HepG2 (cell line): ENCODE measurements at regions not wholly inside any gene's neighbourhood (a gene's known extent, or its start where the extent isn't known, plus 50 kb on each side); places are given as distances from the start of the nearest gene placed in this dataset.
"Not testable (repeated sequence)": the region's sequence is repeated elsewhere in the genome, so short reads cannot be mapped to it uniquely, and the experiment has no call there.

ENCODE experiments used
- CTCF ChIP-seq: sonication (generic); formaldehyde crosslinking; IDR thresholded peaks from 2 replicates; pipeline ENCODE4 v1.5.0; 2020; ENCODE audit warnings: mild to moderate bottlenecking, missing genetic modification reagents, moderate library complexity
- ETV6 ChIP-seq: sonication (generic); formaldehyde crosslinking; conservative IDR thresholded peaks from 2 replicates; pipeline ENCODE4 v1.4.0; 2020; ENCODE audit warnings: missing genetic modification reagents

DNA sequence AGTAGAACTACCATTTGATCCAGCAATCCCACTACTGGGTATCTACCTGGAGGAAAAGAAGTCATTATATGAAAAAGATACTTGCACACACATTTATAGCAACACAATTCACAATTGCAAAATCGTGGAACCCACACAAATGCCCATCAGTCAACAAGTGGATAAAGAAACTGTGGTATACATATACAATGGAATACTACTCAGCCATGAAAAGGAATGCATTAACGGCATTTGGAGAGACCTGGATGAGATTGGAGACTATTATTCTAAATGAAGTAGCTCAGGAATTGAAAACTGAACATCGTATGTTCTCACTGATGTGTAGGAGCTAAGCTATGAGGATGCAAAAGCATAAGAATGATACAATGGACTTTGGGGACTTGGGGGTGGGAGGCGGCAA is 128.6 kb upstream of the LY86 start:
- not testable (repeated sequence) for TF ChIP-seq ETV6, CTCF
